Breast epithelium (tissue), 4 donors: ENCODE measurements at regions not wholly inside any gene's neighbourhood (a gene's known extent, or its start where the extent isn't known, plus 50 kb on each side); places are given as distances from the start of the nearest gene placed in this dataset.
"Not testable (repeated sequence)": the region's sequence is repeated elsewhere in the genome, so short reads cannot be mapped to it uniquely, and the experiment has no call there.

Experiments
- DNase-seq, 2 donors: peaks; one replicate each; pipeline ENCODE4 v3.0.0-alpha.2; 2019; ENCODE audit warnings: low spot score in 2 of 2
- H3K27ac ChIP-seq, 2 donors: fragments of 200-600 bp; sonication (generic) in 1 of 2; one replicate each; pipeline ENCODE4 v1.5.1; 2016 to 2019; ENCODE audit warnings: mild to moderate bottlenecking in 1 of 2
- H3K27me3 ChIP-seq, 2 donors: fragments of 200-600 bp; sonication (generic) in 1 of 2; one replicate each; pipeline versions ENCODE4 v1.5.1 to v1.6.0; 2017 to 2019; ENCODE audit warnings: control low read depth in 1 of 2, mild to moderate bottlenecking in 1 of 2
- H3K36me3 ChIP-seq: fragments of 200-600 bp; one replicate; pipeline ENCODE4 v1.5.1; 2019
- H3K4me1 ChIP-seq, 2 donors: fragments of 200-600 bp; sonication (generic); one replicate each; pipeline ENCODE4 v1.5.1; 2016 to 2019; ENCODE audit warnings: control low read depth in 1 of 2
- H3K4me3 ChIP-seq, 3 donors: fragments of 200-600 bp; sonication (generic); 1 replicate in 2 of 3; 2 replicates in 1 of 3; pipeline ENCODE4 v1.5.1; 2016 to 2019; ENCODE audit warnings: mild to moderate bottlenecking in 3 of 3, moderate library complexity in 2 of 3
- H3K9me3 ChIP-seq, 2 donors: fragments of 200-600 bp; sonication (generic) in 1 of 2; one replicate each; pipeline ENCODE4 v1.5.1; 2016 to 2019; ENCODE audit warnings: control low read depth in 1 of 2
- POLR2A ChIP-seq: fragments of 450-650 bp; IDR thresholded peaks from one replicate; pipeline ENCODE4 v1.6.1; 2016; ENCODE audit warnings: antibody characterized with exemption, mild to moderate bottlenecking, moderate library complexity
- POLR2AphosphoS5 ChIP-seq, 3 donors: sonication (generic); formaldehyde crosslinking; IDR thresholded peaks; one replicate each; pipeline ENCODE4 v1.6.1; 2017; ENCODE audit warnings: antibody characterized with exemption in 3 of 3
- intact Hi-C: fragments of 100-400 bp; cut with DNase I; formaldehyde crosslinking; loops from one replicate; pipeline ENCODE4 v1.15.1; 2023; ENCODE audit warnings: low total_unique reads
- TF ChIP-seq, protein P1 (sequence below), 3 donors: fragments of 450-650 bp; IDR thresholded peaks; one replicate each; pipeline ENCODE4 v1.5.1; 2016 to 2017; ENCODE audit warnings: antibody characterized with exemption in 3 of 3, mild to moderate bottlenecking in 3 of 3, moderate library complexity in 3 of 3

GRCh38 chr10:30686708-30687107, 57.2 kb upstream of the LYZL2 start:
- Histone ChIP-seq H3K27ac (no peak overlapping the region), H3K36me3 (no peaks in the 10 kb centered on the region), H3K27me3 (no peaks in the 10 kb centered on the region), H3K4me3 (no peak overlapping the region), H3K9me3 (no peaks in the 10 kb centered on the region), H3K4me1 (no peaks in the 10 kb centered on the region)
- no peak for TF ChIP-seq POLR2AphosphoS5 (IDR thresholded peaks at IDR 0.05)
- no peak for TF ChIP-seq POLR2A
- TF ChIP-seq, protein P1, sequence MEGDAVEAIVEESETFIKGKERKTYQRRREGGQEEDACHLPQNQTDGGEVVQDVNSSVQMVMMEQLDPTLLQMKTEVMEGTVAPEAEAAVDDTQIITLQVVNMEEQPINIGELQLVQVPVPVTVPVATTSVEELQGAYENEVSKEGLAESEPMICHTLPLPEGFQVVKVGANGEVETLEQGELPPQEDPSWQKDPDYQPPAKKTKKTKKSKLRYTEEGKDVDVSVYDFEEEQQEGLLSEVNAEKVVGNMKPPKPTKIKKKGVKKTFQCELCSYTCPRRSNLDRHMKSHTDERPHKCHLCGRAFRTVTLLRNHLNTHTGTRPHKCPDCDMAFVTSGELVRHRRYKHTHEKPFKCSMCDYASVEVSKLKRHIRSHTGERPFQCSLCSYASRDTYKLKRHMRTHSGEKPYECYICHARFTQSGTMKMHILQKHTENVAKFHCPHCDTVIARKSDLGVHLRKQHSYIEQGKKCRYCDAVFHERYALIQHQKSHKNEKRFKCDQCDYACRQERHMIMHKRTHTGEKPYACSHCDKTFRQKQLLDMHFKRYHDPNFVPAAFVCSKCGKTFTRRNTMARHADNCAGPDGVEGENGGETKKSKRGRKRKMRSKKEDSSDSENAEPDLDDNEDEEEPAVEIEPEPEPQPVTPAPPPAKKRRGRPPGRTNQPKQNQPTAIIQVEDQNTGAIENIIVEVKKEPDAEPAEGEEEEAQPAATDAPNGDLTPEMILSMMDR (IDR thresholded peaks at IDR 0.05): no peak
- intact Hi-C loops: no loop called here
- DNase-seq: no peak

DNA sequence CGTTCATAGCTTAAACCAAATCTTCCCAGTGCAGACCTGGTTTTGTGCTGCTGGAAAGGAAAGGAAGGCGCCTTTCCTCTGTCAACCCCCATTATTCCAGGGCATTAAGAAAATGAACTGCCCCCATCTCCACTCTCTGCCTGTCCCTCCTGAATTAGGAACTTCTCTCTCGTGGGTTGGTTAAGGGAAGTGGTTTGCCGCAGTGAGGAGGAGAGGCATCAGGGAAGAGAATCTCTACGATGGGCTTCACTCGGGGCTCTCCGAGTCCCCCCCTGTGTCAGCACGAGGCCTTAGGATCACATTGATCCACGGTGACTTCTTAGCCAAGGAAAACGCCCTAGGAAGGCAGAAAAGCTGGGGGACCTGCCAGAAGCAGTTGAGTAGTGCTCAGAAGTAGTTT, 53.9 kb upstream of the LYZL2 start:
- DNase-seq: no peak
- TF ChIP-seq POLR2AphosphoS5 (IDR thresholded peaks at IDR 0.05) (no peak), POLR2A (no peak)
- TF ChIP-seq, protein P1 (IDR thresholded peaks at IDR 0.05): no peak
- H3K4me3 ChIP-seq: no peak overlapping the region
- H3K27me3 ChIP-seq: no peaks in the 10 kb centered on the region
- no peaks in the 10 kb centered on the region for H3K9me3 ChIP-seq
- H3K36me3 ChIP-seq: no peaks in the 10 kb centered on the region
- intact Hi-C loops: no loop called here
- no peaks in the 10 kb centered on the region for H3K4me1 ChIP-seq
- no peak overlapping the region for H3K27ac ChIP-seq

- DNase-seq, intact Hi-C loops, H3K4me3 ChIP-seq, H3K27me3 ChIP-seq, H3K4me1 ChIP-seq, H3K36me3 ChIP-seq, H3K27ac ChIP-seq, H3K9me3 ChIP-seq: not testable (repeated sequence)
These were observed 53.0 kb upstream of the LYZL2 start for GRCh38 chr10:30682377-30683199.

- Histone ChIP-seq H3K4me1 (no peaks in the 10 kb centered on the region), H3K36me3 (no peaks in the 10 kb centered on the region), H3K4me3 (no peak overlapping the region), H3K27ac (no peak overlapping the region), H3K9me3 (no peaks in the 10 kb centered on the region), H3K27me3 (no peaks in the 10 kb centered on the region)
- no peak for DNase-seq
- TF ChIP-seq POLR2AphosphoS5 (IDR thresholded peaks at IDR 0.05): no peak
- TF ChIP-seq POLR2A: no peak
- TF ChIP-seq, protein P1 (IDR thresholded peaks at IDR 0.05): no peak
- intact Hi-C loops: no loop called here
These were observed 51.4 kb upstream of the LYZL2 start for GRCh38 chr10:30680908-30681307.
